ENCODE measurements at regions not wholly inside any gene's neighbourhood (a gene's known extent, or its start where the extent isn't known, plus 50 kb on each side); places are given as distances from the start of the nearest gene placed in this dataset.

DNA sequence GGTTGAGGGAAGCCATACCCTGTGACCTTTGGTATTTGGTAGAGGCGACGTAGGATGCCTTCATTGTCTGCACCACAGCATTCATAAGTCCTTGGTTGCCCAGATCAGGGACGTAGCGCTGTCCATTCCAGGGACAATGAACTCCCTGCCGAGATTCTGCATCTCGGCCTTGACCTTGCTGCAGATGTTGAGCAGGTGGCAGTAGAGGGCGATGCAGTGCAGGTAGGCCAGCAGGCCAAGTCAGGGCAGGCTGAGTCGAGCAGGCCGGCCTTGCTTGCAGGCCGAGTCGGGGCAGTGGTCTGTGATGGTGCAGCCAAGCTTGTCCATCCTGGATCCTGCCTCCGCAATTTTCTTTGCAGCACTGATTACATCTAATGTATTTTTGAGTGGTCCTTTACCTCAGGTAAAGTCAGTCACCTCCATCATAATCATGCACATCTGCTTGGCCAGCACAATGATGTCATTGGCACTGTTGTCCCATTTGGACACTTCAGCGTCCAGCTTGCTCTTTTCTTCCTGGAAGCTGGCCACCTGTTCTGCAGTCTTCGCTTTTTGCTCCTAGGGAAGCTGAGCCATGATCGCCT, 93.4 kb upstream of the CCDC112 start:
- TF ChIP-seq, protein P1, sequence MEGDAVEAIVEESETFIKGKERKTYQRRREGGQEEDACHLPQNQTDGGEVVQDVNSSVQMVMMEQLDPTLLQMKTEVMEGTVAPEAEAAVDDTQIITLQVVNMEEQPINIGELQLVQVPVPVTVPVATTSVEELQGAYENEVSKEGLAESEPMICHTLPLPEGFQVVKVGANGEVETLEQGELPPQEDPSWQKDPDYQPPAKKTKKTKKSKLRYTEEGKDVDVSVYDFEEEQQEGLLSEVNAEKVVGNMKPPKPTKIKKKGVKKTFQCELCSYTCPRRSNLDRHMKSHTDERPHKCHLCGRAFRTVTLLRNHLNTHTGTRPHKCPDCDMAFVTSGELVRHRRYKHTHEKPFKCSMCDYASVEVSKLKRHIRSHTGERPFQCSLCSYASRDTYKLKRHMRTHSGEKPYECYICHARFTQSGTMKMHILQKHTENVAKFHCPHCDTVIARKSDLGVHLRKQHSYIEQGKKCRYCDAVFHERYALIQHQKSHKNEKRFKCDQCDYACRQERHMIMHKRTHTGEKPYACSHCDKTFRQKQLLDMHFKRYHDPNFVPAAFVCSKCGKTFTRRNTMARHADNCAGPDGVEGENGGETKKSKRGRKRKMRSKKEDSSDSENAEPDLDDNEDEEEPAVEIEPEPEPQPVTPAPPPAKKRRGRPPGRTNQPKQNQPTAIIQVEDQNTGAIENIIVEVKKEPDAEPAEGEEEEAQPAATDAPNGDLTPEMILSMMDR (IDR thresholded peaks at IDR 0.05; ENCODE audit: insufficient read depth, low read depth, low read length) = no peak
- no peak for TF ChIP-seq EZH2 (IDR thresholded peaks at IDR 0.05; ENCODE audit: insufficient read depth, low read length)
